Hepatocyte (in vitro differentiated cells): ENCODE measurements at regions not wholly inside any gene's neighbourhood (a gene's known extent, or its start where the extent isn't known, plus 50 kb on each side); places are given as distances from the start of the nearest gene placed in this dataset.

ENCODE experiments used
- DNase-seq: peaks from one replicate; pipeline ENCODE4 v3.0.0-alpha.2; 2016; ENCODE audit warnings: low spot score
- H2AFZ ChIP-seq: fragments of 200-600 bp; sonication (generic); 2 replicates; pipeline ENCODE4 v1.6.0; 2016; ENCODE audit warnings: antibody characterized with exemption, mild to moderate bottlenecking
- H3K27ac ChIP-seq: fragments of 200-600 bp; sonication (generic); 2 replicates; pipeline ENCODE4 v1.5.1; 2016; ENCODE audit warnings: mild to moderate bottlenecking
- H3K27me3 ChIP-seq: fragments of 200-600 bp; sonication (generic); 2 replicates; pipeline ENCODE4 v1.6.1; 2016
- H3K36me3 ChIP-seq: fragments of 200-600 bp; sonication (generic); replicated peaks from 2 replicates; pipeline ENCODE4 v1.5.1; 2016; ENCODE audit warnings: low read depth; ENCODE audit not compliant: insufficient read depth
- H3K4me1 ChIP-seq: fragments of 200-600 bp; sonication (generic); 2 replicates; pipeline ENCODE4 v1.5.1; 2016; ENCODE audit warnings: mild to moderate bottlenecking, moderate library complexity; ENCODE audit not compliant: insufficient read depth
- H3K4me2 ChIP-seq: fragments of 200-600 bp; sonication (generic); 2 replicates; pipeline ENCODE4 v1.6.0; 2016
- H3K4me3 ChIP-seq: fragments of 200-600 bp; sonication (generic); 2 replicates; pipeline ENCODE4 v1.5.1; 2016; ENCODE audit warnings: mild to moderate bottlenecking
- H3K79me2 ChIP-seq: fragments of 200-600 bp; sonication (generic); 2 replicates; pipeline ENCODE4 v1.6.0; 2017; ENCODE audit warnings: mild to moderate bottlenecking
- H3K9me2 ChIP-seq: fragments of 200-600 bp; sonication (generic); replicated peaks from 2 replicates; pipeline ENCODE4 v1.6.0; 2017; ENCODE audit warnings: mild to moderate bottlenecking; ENCODE audit not compliant: insufficient read depth
- H3K9me3 ChIP-seq: fragments of 200-600 bp; sonication (generic); 2 replicates; pipeline ENCODE4 v1.5.1; 2016; ENCODE audit warnings: low read depth, mild to moderate bottlenecking
- H4K20me1 ChIP-seq: fragments of 200-600 bp; sonication (generic); 2 replicates; pipeline ENCODE4 v1.6.0; 2016; ENCODE audit warnings: mild to moderate bottlenecking; ENCODE audit not compliant: insufficient read depth, poor library complexity, severe bottlenecking
- CTCF ChIP-seq: fragments of 200-600 bp; sonication (generic); IDR thresholded peaks from 2 replicates; pipeline ENCODE4 v1.5.1; 2016; ENCODE audit warnings: antibody characterized with exemption, mild to moderate bottlenecking; ENCODE audit not compliant: poor library complexity
- EZH2 ChIP-seq: fragments of 200-600 bp; sonication (generic); IDR thresholded peaks from 2 replicates; pipeline ENCODE4 v1.6.1; 2016; ENCODE audit warnings: antibody characterized with exemption, mild to moderate bottlenecking, borderline replicate concordance
- EZH2phosphoT487 ChIP-seq: fragments of 200-600 bp; sonication (generic); IDR thresholded peaks from one replicate; pipeline ENCODE4 v1.6.1; 2018; ENCODE audit warnings: antibody characterized with exemption, mild to moderate bottlenecking, low read depth, moderate library complexity; ENCODE audit not compliant: unreplicated experiment, severe bottlenecking
- WGBS: methylation state at CpG from one replicate; pipeline ENCODE4 v1.1.6; 2016; ENCODE audit warnings: low lambda C conversion rate; ENCODE audit errors: missing lambda C conversion rate; 5-methylcytosine and 5-hydroxymethylcytosine counted together

- 92% methylated on average over 16 of the region's 25 CpGs for WGBS
- no peak overlapping the region for H3K27ac ChIP-seq
- no peaks in the 10 kb centered on the region for H3K9me3 ChIP-seq
- H3K27me3 ChIP-seq = no peaks in the 10 kb centered on the region
- H3K4me1 ChIP-seq = no peaks in the 10 kb centered on the region
- H3K36me3 ChIP-seq = no peaks in the 10 kb centered on the region
- TF ChIP-seq EZH2phosphoT487 (no peak), EZH2 (no peak), CTCF (no peak)
- no peaks in the 10 kb centered on the region for H4K20me1 ChIP-seq
- no peaks in the 10 kb centered on the region for H3K9me2 ChIP-seq
- no peak overlapping the region for H3K4me3 ChIP-seq
- no peak overlapping the region for H2AFZ ChIP-seq
- no peak overlapping the region for H3K4me2 ChIP-seq
- no peaks in the 10 kb centered on the region for H3K79me2 ChIP-seq
- DNase-seq = no peak
These were observed 92.5 kb downstream of the PTPRS start for GRCh38 chr19:5247957-5248705.

- Histone ChIP-seq H3K4me1 (no peaks in the 10 kb centered on the region), H3K9me3 (no peaks in the 10 kb centered on the region), H4K20me1 (no peaks in the 10 kb centered on the region), H3K36me3 (no peaks in the 10 kb centered on the region), H3K9me2 (no peaks in the 10 kb centered on the region), H2AFZ (no peak overlapping the region), H3K4me2 (no peak overlapping the region), H3K79me2 (no peaks in the 10 kb centered on the region), H3K4me3 (no peak overlapping the region), H3K27me3 (no peaks in the 10 kb centered on the region), H3K27ac (no peak overlapping the region)
- DNase-seq = no peak
- 91% methylated on average over 8 of the region's 10 CpGs for WGBS
- TF ChIP-seq CTCF (no peak), EZH2phosphoT487 (no peak), EZH2 (no peak)
These were observed 94.0 kb downstream of the PTPRS start for GRCh38 chr19:5246554-5247155.

GRCh38 chr19:5245631-5246553 is 94.7 kb downstream of the PTPRS start:
- no peaks in the 10 kb centered on the region for H3K9me2 ChIP-seq
- 96% methylated on average over 32 of the region's 38 CpGs for WGBS
- no peaks in the 10 kb centered on the region for H4K20me1 ChIP-seq
- DNase-seq = no peak
- no peaks in the 10 kb centered on the region for H3K79me2 ChIP-seq
- H2AFZ ChIP-seq = no peak overlapping the region
- H3K9me3 ChIP-seq = no peaks in the 10 kb centered on the region
- no peaks in the 10 kb centered on the region for H3K36me3 ChIP-seq
- TF ChIP-seq EZH2phosphoT487 (no peak), EZH2 (no peak), CTCF (no peak)
- no peaks in the 10 kb centered on the region for H3K27me3 ChIP-seq
- no peak overlapping the region for H3K27ac ChIP-seq
- no peak overlapping the region for H3K4me3 ChIP-seq
- H3K4me2 ChIP-seq = no peak overlapping the region
- no peaks in the 10 kb centered on the region for H3K4me1 ChIP-seq
